ENCODE measurements at regions not wholly inside any gene's neighbourhood (a gene's known extent, or its start where the extent isn't known, plus 50 kb on each side); places are given as distances from the start of the nearest gene placed in this dataset.

DNA sequence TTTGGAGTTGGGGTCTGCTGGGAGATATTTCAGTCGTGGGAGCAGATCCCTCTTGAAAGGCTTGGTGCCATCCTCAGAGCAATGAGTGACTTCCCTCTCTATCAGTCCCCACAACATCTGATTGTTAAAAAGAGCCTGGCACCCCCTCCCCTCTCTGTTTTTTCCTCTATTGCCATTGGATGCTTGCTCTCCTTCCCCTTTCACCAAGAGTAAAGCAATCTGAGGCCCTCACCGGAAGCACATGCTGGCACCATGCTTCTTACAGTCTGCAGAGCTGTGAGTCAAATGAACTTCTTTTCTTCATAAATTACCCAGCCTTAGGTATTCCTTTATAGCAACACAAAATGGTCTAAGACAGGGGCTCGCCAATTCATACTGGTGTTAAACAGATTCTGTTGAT lies 99.1 kb upstream of the CCND2 start:
- no peak for TF ChIP-seq POLR2AphosphoS5 (IDR thresholded peaks at IDR 0.05; ENCODE audit: borderline replicate concordance, low read depth, low read length)
- no peak for TF ChIP-seq EZH2 (IDR thresholded peaks at IDR 0.05)

Measured in SK-N-MC (cell line).